T47D (cell line): ENCODE measurements at regions not wholly inside any gene's neighbourhood (a gene's known extent, or its start where the extent isn't known, plus 50 kb on each side); places are given as distances from the start of the nearest gene placed in this dataset.

Source experiments
- DNase-seq, 2 experiments: peaks; one replicate each; pipeline versions ENCODE4 v3.0.0 to v3.0.0-alpha.2; 2011 to 2012; ENCODE audit warnings: low read depth in 1 of 2, low spot score in 1 of 2
- JUND ChIP-seq: IDR thresholded peaks from 2 replicates; pipeline ENCODE4 v1.6.1; 2012; ENCODE audit warnings: low read depth
- in situ Hi-C: cut with HindIII; loops from 2 replicates; pipeline ENCODE4 v1.10.0; 2016; ENCODE audit warnings: low sequenced_read_pairs, low pct_unique_long_range_greater_than_20kb

DNA sequence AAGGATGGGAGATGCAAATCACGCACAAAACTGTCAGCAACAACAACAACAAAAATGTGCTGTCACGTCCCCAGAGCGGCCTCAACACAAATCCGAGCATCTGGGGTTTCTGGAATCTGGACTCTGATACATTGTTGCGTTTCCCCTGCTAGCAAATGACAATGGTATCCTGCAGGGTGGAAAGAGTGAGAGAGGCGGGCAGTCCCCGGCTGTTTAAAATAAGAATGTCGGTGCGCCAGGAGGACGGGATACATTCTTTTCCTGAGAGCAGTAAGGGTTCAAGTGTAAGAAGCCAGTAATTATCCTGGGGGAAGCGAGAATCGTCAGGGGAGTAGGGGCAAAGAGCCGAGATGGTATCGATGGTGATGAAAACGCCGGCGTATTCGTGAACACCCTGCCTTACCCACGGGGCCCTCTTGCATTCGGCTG is 310.2 kb downstream of the ASMT start:
- DNase-seq = no peak
- in situ Hi-C loops = no loop called here
- TF ChIP-seq JUND = no peak

DNA sequence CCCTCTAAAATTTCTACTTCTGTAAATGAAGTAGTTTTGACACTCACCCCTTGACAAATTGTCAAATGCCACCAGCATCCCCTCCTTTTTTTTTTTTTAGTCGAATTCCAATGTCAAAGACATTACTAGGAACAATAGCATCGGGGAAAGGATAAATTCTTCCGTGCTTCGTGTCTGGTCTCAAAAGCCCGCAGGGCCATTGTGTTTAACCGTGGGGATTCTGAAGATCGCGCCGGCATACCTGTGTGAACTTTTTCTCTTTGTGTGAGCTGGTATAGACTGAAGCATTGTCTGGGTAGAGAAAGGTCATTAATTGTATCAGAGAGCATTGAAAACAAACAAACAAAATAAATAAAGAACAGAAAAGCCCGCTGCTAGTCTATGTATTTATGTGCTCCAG is 313.9 kb downstream of the ASMT start:
- no peak for DNase-seq
- in situ Hi-C loops = no loop called here
- no peak for TF ChIP-seq JUND

DNA sequence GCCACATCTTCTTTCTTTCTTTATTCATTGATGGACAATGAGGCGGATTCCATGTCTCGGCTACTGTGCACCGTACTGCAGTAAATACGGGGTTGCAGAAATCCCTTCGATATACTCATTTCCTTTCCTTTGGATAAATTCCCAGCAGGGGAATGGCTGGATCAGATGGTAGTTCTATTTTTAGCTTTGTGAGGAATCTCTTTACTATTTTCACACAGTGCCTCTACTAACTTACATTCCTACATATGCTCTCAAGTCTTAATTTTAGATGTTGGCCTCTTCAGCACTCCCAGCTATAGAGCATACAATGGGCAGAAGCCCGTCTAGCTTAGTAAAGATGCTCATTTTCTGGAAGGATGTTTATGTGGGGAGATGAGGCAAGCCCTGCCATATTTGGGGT is 317.4 kb downstream of the ASMT start:
- DNase-seq = no peak
- no peak for TF ChIP-seq JUND
- in situ Hi-C loops = no loop called here

DNA sequence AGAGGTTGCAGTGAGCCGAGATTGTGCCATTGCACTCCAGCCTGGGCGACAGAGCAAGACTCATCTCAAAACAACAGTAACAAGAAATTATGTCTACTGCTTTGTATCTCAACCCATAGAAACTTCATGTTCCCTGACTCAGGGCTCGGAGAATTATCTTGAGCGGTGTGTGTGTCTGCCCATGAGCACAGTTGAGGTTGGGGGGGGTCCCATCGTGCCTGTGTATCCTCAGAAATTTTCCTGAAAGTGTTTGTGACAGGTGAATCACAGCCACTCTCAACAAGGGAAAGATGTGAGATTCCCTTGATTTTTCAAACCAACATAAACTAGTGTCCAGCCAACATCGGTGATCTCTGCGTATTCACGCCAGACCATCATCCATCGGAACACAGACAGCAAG is 319.1 kb downstream of the ASMT start:
- DNase-seq = no peak
- TF ChIP-seq JUND = no peak
- in situ Hi-C loops = no loop called here

DNA sequence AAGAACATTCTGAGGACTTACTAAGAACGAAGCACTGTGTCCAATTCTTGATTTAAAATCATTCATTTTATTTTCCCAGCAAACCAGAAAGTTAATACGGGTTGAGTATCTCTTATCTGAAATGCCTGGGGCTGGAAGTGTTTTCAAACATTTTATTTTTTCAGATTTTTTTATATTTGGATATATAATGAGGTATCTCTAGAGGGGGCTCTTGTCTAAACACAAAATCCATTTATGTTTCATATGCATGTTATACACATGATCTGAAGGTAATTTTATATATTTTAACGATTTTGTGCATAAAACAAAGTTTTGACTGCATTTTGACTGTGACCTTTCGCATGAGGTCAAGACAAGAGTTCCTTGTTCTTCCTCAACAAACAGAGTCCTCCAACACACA is 320.9 kb downstream of the ASMT start:
- DNase-seq = no peak
- TF ChIP-seq JUND = no peak
- in situ Hi-C loops = no loop called here

DNA sequence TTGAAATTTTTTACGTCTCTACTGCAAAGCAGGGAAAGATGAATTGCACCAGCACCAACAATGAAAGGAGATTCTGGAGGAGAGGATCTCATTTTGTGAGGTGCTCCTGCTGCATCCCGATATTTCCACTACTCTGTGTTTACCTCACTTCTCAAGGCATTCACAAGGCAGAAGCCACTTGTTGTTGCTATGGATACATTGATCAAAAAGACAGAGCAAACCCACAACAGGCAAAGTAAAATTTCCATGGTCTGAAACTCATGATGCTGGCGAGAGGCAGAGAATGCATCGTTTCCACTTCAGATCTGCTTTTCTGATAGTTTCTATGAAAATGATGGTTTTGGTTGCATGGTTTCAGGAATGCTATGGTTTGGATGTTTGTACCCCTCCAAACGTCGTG is 323.3 kb downstream of the ASMT start:
- in situ Hi-C loops = no loop called here

GRCh38 chrX:1941321-1941720 is 326.5 kb downstream of the ASMT start:
- TF ChIP-seq JUND = no peak
- no peak for DNase-seq
- in situ Hi-C loops = no loop called here

More for the DNA sequence above, 323.3 kb downstream of the ASMT start:
- no peak for TF ChIP-seq JUND
- no peak for DNase-seq

GRCh38 chrX:1945879-1946278 is 331.0 kb downstream of the ASMT start:
- TF ChIP-seq JUND = no peak
- in situ Hi-C loops = no loop called here
- no peak for DNase-seq

DNA sequence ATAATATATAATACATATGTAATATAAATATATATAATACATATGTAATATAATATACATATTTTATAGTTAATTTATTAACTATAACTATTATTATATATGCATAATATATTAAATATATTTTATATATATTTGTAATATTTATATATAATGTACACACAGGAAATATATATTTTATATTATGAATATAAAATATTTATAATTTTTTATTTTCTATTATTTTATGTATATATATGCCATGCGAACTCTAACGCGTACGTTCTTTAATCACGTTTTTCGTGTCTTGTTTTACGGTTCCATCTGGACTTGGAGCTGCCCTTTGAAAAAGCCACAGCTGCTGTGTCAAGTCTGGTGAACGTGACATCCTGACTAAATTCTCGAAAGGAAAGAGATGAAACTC is 332.1 kb downstream of the ASMT start:
- DNase-seq = no peak
- no peak for TF ChIP-seq JUND
- in situ Hi-C loops = no loop called here
